LNCaP clone FGC (cell line): ENCODE measurements at regions not wholly inside any gene's neighbourhood (a gene's known extent, or its start where the extent isn't known, plus 50 kb on each side); places are given as distances from the start of the nearest gene placed in this dataset.

Experiments used
- DNase-seq: peaks from one replicate; pipeline ENCODE4 v3.0.0-alpha.2; 2011; ENCODE audit warnings: low read depth
- H3K4me3 ChIP-seq: 2 replicates; pipeline ENCODE4 v1.5.1; 2011; ENCODE audit warnings: mild to moderate bottlenecking, low read depth, low read length, control low read depth
- TF ChIP-seq, protein P1 (sequence below): IDR thresholded peaks from 2 replicates; pipeline ENCODE4 v1.5.1; 2012; ENCODE audit warnings: mild to moderate bottlenecking; ENCODE audit not compliant: control insufficient read depth, insufficient read depth; ENCODE audit errors: extremely low read depth

DNA sequence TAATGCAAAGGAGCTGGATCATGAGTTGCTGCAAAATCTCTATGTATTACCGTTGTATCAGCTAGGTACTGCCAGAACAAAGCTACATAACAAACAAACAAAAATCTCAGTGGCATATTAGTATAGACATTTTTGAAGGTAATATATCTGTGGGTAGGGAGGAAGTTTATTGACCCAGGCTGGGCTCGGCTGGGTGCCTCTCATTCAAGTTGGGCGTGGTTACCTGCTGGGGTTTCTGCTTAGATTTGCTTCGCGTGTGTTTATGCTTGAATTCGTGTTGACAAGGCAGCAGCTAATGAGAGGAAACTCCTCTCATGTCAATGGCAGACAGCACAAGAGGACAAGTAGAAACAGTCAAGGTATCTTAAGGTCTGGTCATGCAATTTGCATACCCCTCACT is 520.7 kb downstream of the SOX5 start:
- no peak overlapping the region for H3K4me3 ChIP-seq
- TF ChIP-seq, protein P1, sequence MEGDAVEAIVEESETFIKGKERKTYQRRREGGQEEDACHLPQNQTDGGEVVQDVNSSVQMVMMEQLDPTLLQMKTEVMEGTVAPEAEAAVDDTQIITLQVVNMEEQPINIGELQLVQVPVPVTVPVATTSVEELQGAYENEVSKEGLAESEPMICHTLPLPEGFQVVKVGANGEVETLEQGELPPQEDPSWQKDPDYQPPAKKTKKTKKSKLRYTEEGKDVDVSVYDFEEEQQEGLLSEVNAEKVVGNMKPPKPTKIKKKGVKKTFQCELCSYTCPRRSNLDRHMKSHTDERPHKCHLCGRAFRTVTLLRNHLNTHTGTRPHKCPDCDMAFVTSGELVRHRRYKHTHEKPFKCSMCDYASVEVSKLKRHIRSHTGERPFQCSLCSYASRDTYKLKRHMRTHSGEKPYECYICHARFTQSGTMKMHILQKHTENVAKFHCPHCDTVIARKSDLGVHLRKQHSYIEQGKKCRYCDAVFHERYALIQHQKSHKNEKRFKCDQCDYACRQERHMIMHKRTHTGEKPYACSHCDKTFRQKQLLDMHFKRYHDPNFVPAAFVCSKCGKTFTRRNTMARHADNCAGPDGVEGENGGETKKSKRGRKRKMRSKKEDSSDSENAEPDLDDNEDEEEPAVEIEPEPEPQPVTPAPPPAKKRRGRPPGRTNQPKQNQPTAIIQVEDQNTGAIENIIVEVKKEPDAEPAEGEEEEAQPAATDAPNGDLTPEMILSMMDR, result no peak
- DNase-seq, result no peak

DNA sequence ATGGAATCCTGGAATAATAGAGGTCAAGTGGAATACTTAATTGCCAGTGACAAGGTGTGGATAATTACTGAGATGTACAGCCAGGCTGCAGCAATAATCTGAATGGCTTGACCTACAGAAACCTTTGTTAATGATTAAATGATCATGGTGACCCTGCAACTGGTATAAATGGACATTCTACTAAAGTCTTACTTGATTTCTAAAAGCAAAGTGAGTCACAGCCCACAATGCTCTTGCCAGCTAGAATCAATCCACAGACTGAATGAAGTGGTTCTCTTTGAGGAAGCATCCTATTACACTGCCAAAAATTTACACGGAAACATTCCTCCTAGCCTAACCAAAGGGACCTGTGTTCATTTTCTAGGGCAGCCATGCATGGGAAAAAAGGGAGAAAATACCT is 518.5 kb downstream of the SOX5 start:
- no peak for DNase-seq
- no peak overlapping the region for H3K4me3 ChIP-seq
- TF ChIP-seq, protein P1, result no peak

DNA sequence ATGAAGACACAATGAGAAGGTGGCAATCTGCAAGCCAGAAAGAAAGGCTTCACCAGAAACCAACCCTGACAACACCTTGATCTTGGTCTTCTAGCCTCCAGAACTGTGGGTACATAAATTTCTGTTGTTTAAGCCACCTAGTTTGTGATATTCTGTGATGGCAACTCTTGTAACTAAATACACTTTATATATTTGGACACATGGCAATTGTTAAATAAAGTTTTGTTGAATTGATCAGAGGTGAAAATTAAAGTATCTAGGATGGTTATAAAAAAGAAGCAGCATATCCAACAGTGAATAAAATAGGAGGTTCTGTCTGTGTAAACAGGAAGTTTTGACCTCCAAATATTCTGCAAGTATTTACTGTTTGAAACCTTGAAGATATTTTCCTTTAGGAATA is 516.3 kb downstream of the SOX5 start:
- DNase-seq, result no peak
- no peak overlapping the region for H3K4me3 ChIP-seq
- TF ChIP-seq, protein P1, result no peak

DNA sequence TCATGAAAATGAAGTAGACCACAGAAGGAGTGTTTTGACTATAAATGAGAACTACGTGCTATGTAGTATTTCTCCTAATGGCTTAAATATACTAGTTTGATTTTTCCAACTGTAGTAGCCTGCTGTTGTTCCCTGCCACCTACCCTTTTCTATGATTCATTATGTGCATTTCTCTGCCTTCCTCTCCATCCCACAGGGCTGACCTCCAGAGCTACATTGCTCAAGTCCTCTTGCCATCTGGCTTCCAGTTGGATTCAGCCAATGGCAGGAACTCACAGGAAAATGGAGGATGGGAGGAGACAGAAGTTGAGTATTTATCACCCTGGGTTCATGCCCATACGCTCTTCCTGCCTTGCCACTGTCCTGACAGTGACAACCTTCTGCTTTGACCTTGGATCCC is 515.3 kb downstream of the SOX5 start:
- H3K4me3 ChIP-seq, result no peak overlapping the region
- DNase-seq, result no peak
- TF ChIP-seq, protein P1, result no peak

DNA sequence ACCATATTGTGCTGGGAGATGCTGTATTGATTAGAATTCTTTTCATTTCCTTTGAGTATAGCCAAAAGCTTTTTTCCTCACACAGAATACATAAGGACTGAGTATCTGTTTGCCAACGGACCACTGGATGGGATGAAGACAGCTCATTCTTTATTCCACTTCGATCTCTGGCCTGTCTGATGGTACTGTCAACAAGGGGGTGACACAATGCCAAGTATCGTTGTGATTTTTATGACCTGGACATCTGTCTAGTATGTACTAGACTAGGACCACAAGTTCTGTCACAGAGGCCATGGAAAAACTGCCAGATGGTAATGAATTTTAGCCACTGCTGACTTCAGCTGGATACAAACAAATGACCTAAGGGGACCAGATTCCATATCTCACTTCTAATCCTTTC is 502.7 kb downstream of the SOX5 start:
- H3K4me3 ChIP-seq, result no peak overlapping the region
- TF ChIP-seq, protein P1, result no peak
- DNase-seq, result no peak

DNA sequence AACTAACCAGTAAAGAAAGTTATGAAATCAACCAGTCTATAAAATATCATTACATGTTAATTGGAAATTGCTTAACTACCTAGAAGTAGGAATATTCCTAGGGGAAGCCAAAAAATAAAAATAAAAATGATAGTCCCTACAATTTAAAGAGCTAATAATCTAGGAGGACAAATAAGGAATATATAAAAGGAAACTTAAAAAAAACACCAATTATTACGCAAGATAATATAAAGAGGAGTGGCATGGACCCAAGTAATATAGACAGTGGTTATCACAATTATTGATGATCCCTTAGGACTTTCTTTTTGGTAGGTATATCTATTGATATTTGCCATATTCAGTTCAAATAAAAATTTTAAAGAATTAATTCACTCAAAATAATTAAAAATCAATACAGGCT is 498.7 kb downstream of the SOX5 start:
- DNase-seq, result no peak
- H3K4me3 ChIP-seq, result no peak overlapping the region
- TF ChIP-seq, protein P1, result no peak

DNA sequence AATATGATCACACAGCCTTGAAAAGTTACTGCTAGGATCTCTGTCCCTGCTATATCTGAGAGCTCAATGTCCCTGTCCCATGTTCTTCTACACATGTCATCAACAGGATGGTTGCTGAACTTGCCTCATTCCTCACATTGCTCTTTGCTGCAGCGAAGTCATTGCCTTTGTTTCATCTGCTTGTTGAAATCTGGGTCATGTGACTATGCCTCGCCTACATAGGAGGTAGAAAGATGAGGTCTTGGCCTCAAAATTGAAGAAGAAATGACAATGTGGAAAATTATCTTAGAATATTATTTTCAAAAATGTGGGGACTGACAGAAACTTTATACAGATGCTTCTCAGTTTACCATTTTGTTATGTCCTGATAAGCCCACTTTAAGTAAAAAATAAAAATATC is 494.2 kb downstream of the SOX5 start:
- H3K4me3 ChIP-seq, result no peak overlapping the region
- DNase-seq, result no peak
- TF ChIP-seq, protein P1, result no peak
